ENCODE measurements at regions not wholly inside any gene's neighbourhood (a gene's known extent, or its start where the extent isn't known, plus 50 kb on each side); places are given as distances from the start of the nearest gene placed in this dataset.

- Histone ChIP-seq H3K27me3 (ENCODE audit: insufficient read depth, low read length) (no peaks in the 10 kb centered on the region), H3K9me3 (ENCODE audit: low read length) (no peaks in the 10 kb centered on the region), H3K4me2 (ENCODE audit: low read length) (no peak overlapping the region), H3F3A (ENCODE audit: insufficient read depth, low read length) (no peaks in the 10 kb centered on the region), H2AFZ (ENCODE audit: low read length) (no peak overlapping the region), H4K20me1 (ENCODE audit: insufficient read depth, low read length) (no peaks in the 10 kb centered on the region), H3K4me3 (ENCODE audit: low read depth, low read length, poor library complexity, severe bottlenecking) (no peak overlapping the region), H3K9me2 (ENCODE audit: low read depth, low read length) (no peaks in the 10 kb centered on the region), H3K9ac (ENCODE audit: low read length) (no peak overlapping the region), H3K36me3 (ENCODE audit: insufficient read depth, low read length) (no peaks in the 10 kb centered on the region), H3K4me1 (ENCODE audit: insufficient read depth, low read length, severe bottlenecking) (no peaks in the 10 kb centered on the region), H3K79me2 (ENCODE audit: insufficient read depth, low read length) (no peaks in the 10 kb centered on the region), H3K27ac (ENCODE audit: low read depth, low read length, poor library complexity, severe bottlenecking) (no peak overlapping the region)
- TF ChIP-seq EZH2 (IDR thresholded peaks at IDR 0.05; ENCODE audit: borderline replicate concordance, low read length), result no peak
- TF ChIP-seq CTCF (IDR thresholded peaks at IDR 0.05; ENCODE audit: low read length), result no peak
Measured at GRCh38 chr7:96441436-96442084, 119.7 kb upstream of the SLC25A13 start.

GRCh38 chr7:96440328-96440727, 118.4 kb upstream of the SLC25A13 start:
- Histone ChIP-seq H2AFZ (ENCODE audit: low read length) (no peak overlapping the region), H3K36me3 (ENCODE audit: insufficient read depth, low read length) (no peaks in the 10 kb centered on the region), H3K27me3 (ENCODE audit: insufficient read depth, low read length) (no peaks in the 10 kb centered on the region), H3K4me1 (ENCODE audit: insufficient read depth, low read length, severe bottlenecking) (no peaks in the 10 kb centered on the region), H3F3A (ENCODE audit: insufficient read depth, low read length) (no peaks in the 10 kb centered on the region), H3K9ac (ENCODE audit: low read length) (no peak overlapping the region), H3K4me2 (ENCODE audit: low read length) (no peak overlapping the region), H3K79me2 (ENCODE audit: insufficient read depth, low read length) (no peaks in the 10 kb centered on the region), H3K27ac (ENCODE audit: low read depth, low read length, poor library complexity, severe bottlenecking) (no peak overlapping the region), H3K9me2 (ENCODE audit: low read depth, low read length) (no peaks in the 10 kb centered on the region), H3K9me3 (ENCODE audit: low read length) (no peaks in the 10 kb centered on the region), H4K20me1 (ENCODE audit: insufficient read depth, low read length) (no peaks in the 10 kb centered on the region), H3K4me3 (ENCODE audit: low read depth, low read length, poor library complexity, severe bottlenecking) (no peak overlapping the region)
- no peak for TF ChIP-seq EZH2 (IDR thresholded peaks at IDR 0.05; ENCODE audit: borderline replicate concordance, low read length)
- no peak for TF ChIP-seq CTCF (IDR thresholded peaks at IDR 0.05; ENCODE audit: low read length)

GRCh38 chr7:96436880-96437279, 115.0 kb upstream of the SLC25A13 start:
- H3K4me2 ChIP-seq (ENCODE audit: low read length), result no peak overlapping the region
- H3K27me3 ChIP-seq (ENCODE audit: insufficient read depth, low read length), result no peaks in the 10 kb centered on the region
- H3K36me3 ChIP-seq (ENCODE audit: insufficient read depth, low read length), result no peaks in the 10 kb centered on the region
- H4K20me1 ChIP-seq (ENCODE audit: insufficient read depth, low read length), result no peaks in the 10 kb centered on the region
- H3K4me3 ChIP-seq (ENCODE audit: low read depth, low read length, poor library complexity, severe bottlenecking), result no peak overlapping the region
- no peaks in the 10 kb centered on the region for H3K79me2 ChIP-seq (ENCODE audit: insufficient read depth, low read length)
- H2AFZ ChIP-seq (ENCODE audit: low read length), result no peak overlapping the region
- no peaks in the 10 kb centered on the region for H3K9me2 ChIP-seq (ENCODE audit: low read depth, low read length)
- H3K9me3 ChIP-seq (ENCODE audit: low read length), result no peaks in the 10 kb centered on the region
- H3K27ac ChIP-seq (ENCODE audit: low read depth, low read length, poor library complexity, severe bottlenecking), result no peak overlapping the region
- TF ChIP-seq CTCF (IDR thresholded peaks at IDR 0.05; ENCODE audit: low read length), result no peak
- no peak for TF ChIP-seq EZH2 (IDR thresholded peaks at IDR 0.05; ENCODE audit: borderline replicate concordance, low read length)
- H3F3A ChIP-seq (ENCODE audit: insufficient read depth, low read length), result no peaks in the 10 kb centered on the region
- no peak overlapping the region for H3K9ac ChIP-seq (ENCODE audit: low read length)
- no peaks in the 10 kb centered on the region for H3K4me1 ChIP-seq (ENCODE audit: insufficient read depth, low read length, severe bottlenecking)

Data from OCI-LY1 (cell line).